ENCODE measurements at regions not wholly inside any gene's neighbourhood (a gene's known extent, or its start where the extent isn't known, plus 50 kb on each side); places are given as distances from the start of the nearest gene placed in this dataset.

GRCh38 chr3:188036375-188037194 lies 117.4 kb upstream of the LPP start:
- intact Hi-C loops (cut with DNase I, micrococcal nuclease), result no loop called here
- peak; percentile 29 for ATAC-seq
- no peak for DNase-seq

- intact Hi-C loops (cut with DNase I, micrococcal nuclease), result no loop called here
- DNase-seq (peak; percentile 31 to 50), ATAC-seq (peak; percentile 86)
These were observed 116.7 kb upstream of the LPP start for GRCh38 chr3:188037195-188037718.

GRCh38 chr3:188037965-188038581 lies 115.9 kb upstream of the LPP start:
- ATAC-seq, result peak; percentile 88
- DNase-seq, result peak in 1 of 2 donors; percentile 17
- intact Hi-C loops (cut with DNase I, micrococcal nuclease), result no loop called here

GRCh38 chr3:188041193-188041592 lies 112.8 kb upstream of the LPP start:
- DNase-seq, result no peak

GRCh38 chr3:188041895-188042294 lies 112.1 kb upstream of the LPP start:
- DNase-seq, result no peak
- intact Hi-C loops (cut with DNase I, micrococcal nuclease), result loop anchor here in 1 of 2 donors (10.0 kb wide), 1 partner anchor 297 kb away; the partner anchor contains the start of gene BCL6
- no peak for ATAC-seq

More at GRCh38 chr3:188041193-188041592, 112.8 kb upstream of the LPP start:
- no peak for ATAC-seq
- intact Hi-C loops (cut with DNase I, micrococcal nuclease), result loop anchor here in 1 of 2 donors (10.0 kb wide), 1 partner anchor 296 kb away; the partner anchor contains the start of gene BCL6

- no peak for ATAC-seq
- no peak for DNase-seq
- intact Hi-C loops (cut with DNase I, micrococcal nuclease), result loop anchor here in 1 of 2 donors (10.0 kb wide), 1 partner anchor 298 kb away; the partner anchor contains the start of gene BCL6
These were observed 111.5 kb upstream of the LPP start for GRCh38 chr3:188042466-188042865.

- DNase-seq (no peak), ATAC-seq (no peak)
- intact Hi-C loops (cut with DNase I, micrococcal nuclease), result loop anchor here in 1 of 2 donors (10.0 kb wide), 1 partner anchor 299 kb away; the partner anchor contains the start of gene BCL6
These were observed 110.1 kb upstream of the LPP start for GRCh38 chr3:188043891-188044290.

- no peak for ATAC-seq
- DNase-seq, result no peak
- intact Hi-C loops (cut with DNase I, micrococcal nuclease), result loop anchor here in 1 of 2 donors (10.0 kb wide), 1 partner anchor 302 kb away; the partner anchor contains the start of gene BCL6
These were observed 107.3 kb upstream of the LPP start for GRCh38 chr3:188046561-188047211.

- no peak for DNase-seq
- no peak for ATAC-seq
- intact Hi-C loops (cut with DNase I, micrococcal nuclease), result loop anchor here in 1 of 2 donors (10.0 kb wide), 1 partner anchor 303 kb away; the partner anchor contains the start of gene BCL6
These were observed 106.4 kb upstream of the LPP start for GRCh38 chr3:188047536-188047935.

GRCh38 chr3:188049606-188050530 lies 104.1 kb upstream of the LPP start:
- intact Hi-C loops (cut with DNase I, micrococcal nuclease), result loop anchor here in 1 of 2 donors (10.0 kb wide), 2 partner anchors 305 to 905 kb away; partner anchors contain the start of gene BCL6
- no peak for ATAC-seq
- no peak for DNase-seq

GRCh38 chr3:188051801-188052168 lies 102.2 kb upstream of the LPP start:
- ATAC-seq (peak; percentile 27), DNase-seq (peak; percentile 29 to 65)
- intact Hi-C loops (cut with DNase I, micrococcal nuclease), result loop anchor here in 1 of 2 donors (10.0 kb wide), 1 partner anchor 903 kb away; no protein-coding TSS in a partner anchor

- intact Hi-C loops (cut with DNase I, micrococcal nuclease), result loop anchor here in 1 of 2 donors (10.0 kb wide), 1 partner anchor 902 kb away; no protein-coding TSS in a partner anchor
- DNase-seq, result peak; percentile 57 to 91
- peak; percentile 85 for ATAC-seq
These were observed 101.6 kb upstream of the LPP start for GRCh38 chr3:188052169-188053035.

GRCh38 chr3:188053036-188053340 lies 101.0 kb upstream of the LPP start:
- ATAC-seq, result peak; percentile 25
- intact Hi-C loops (cut with DNase I, micrococcal nuclease), result loop anchor here in 1 of 2 donors (10.0 kb wide), 1 partner anchor 902 kb away; no protein-coding TSS in a partner anchor
- DNase-seq, result no peak

- no peak for ATAC-seq
- intact Hi-C loops (cut with DNase I, micrococcal nuclease), result loop anchor here in 1 of 2 donors (10.0 kb wide), 1 partner anchor 901 kb away; no protein-coding TSS in a partner anchor
These were observed 100.1 kb upstream of the LPP start for GRCh38 chr3:188053710-188054380.

GRCh38 chr3:188054541-188054940 lies 99.4 kb upstream of the LPP start:
- ATAC-seq (no peak), DNase-seq (no peak)
- intact Hi-C loops (cut with DNase I, micrococcal nuclease), result loop anchor here in 1 of 2 donors (10.0 kb wide), 1 partner anchor 900 kb away; no protein-coding TSS in a partner anchor

More at GRCh38 chr3:188053710-188054380, 100.1 kb upstream of the LPP start:
- no peak for DNase-seq

GRCh38 chr3:188055388-188055787 lies 98.6 kb upstream of the LPP start:
- intact Hi-C loops (cut with DNase I, micrococcal nuclease), result loop anchor here in 1 of 2 donors (10.0 kb wide), 1 partner anchor 899 kb away; no protein-coding TSS in a partner anchor
- ATAC-seq (no peak), DNase-seq (no peak)

Data from left colon (tissue), 2 donors.